ENCODE measurements at regions not wholly inside any gene's neighbourhood (a gene's known extent, or its start where the extent isn't known, plus 50 kb on each side); places are given as distances from the start of the nearest gene placed in this dataset.

DNA sequence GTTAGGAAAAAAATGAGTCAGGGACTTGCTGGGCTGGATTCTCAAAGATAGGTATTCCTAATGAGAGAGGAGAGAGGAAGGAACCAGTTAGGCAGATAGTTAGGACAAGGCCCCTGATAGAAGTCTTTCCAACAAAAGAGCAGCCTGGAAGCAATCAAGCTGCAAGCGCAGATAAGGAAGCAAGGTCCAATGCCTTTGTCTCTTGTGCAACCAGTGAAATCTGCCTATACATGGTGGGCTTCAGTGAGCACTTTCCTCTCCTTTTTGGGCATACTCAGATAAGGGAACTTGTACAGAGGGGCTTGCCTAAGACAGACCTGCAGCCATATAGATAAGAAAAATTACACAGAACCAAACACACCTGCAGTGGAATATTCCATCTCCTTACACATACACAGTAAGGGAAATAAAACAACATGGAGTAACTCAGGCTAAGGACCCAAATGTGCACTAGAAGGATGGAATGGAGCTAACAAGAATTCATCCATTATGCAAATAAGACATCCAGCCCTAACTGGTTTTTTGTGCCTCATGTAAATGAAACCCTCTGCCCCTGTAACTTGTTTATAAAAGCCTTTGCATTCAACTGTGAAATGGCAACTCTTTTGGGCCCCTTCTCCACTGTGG lies 68.8 kb downstream of the PCDH18 start:
- DNase-seq (ENCODE audit: low read depth in 1 of 2, low spot score in 1 of 2) (no peak), ATAC-seq (no peak), FAIRE-seq (no peak)
- H3K4me3 ChIP-seq: no peak overlapping the region
- TF ChIP-seq SMC3 (IDR thresholded peaks at IDR 0.05) (no peak), HOXB5 (CRISPR knock-in tag; IDR thresholded peaks at IDR 0.05) (no peak), POLR2AphosphoS2 (conservative IDR thresholded peaks at IDR 0.05; ENCODE audit: low read length) (no peak)
- TF ChIP-seq, protein P1, sequence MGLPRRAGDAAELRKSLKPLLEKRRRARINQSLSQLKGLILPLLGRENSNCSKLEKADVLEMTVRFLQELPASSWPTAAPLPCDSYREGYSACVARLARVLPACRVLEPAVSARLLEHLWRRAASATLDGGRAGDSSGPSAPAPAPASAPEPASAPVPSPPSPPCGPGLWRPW (IDR thresholded peaks at IDR 0.05): no peak
- 88% methylated on average over 1 of the region's 1 CpG for WGBS (ENCODE audit: missing lambda C conversion rate)
- ChIA-PET POLR2A (no interaction called here), CTCF (no interaction called here)
- H3K27ac ChIP-seq: no peak overlapping the region
- H3K9me3 ChIP-seq: no peaks in the 10 kb centered on the region
- no peak overlapping the region for H3K4me2 ChIP-seq
- H3K4me1 ChIP-seq: no peaks in the 10 kb centered on the region

DNA sequence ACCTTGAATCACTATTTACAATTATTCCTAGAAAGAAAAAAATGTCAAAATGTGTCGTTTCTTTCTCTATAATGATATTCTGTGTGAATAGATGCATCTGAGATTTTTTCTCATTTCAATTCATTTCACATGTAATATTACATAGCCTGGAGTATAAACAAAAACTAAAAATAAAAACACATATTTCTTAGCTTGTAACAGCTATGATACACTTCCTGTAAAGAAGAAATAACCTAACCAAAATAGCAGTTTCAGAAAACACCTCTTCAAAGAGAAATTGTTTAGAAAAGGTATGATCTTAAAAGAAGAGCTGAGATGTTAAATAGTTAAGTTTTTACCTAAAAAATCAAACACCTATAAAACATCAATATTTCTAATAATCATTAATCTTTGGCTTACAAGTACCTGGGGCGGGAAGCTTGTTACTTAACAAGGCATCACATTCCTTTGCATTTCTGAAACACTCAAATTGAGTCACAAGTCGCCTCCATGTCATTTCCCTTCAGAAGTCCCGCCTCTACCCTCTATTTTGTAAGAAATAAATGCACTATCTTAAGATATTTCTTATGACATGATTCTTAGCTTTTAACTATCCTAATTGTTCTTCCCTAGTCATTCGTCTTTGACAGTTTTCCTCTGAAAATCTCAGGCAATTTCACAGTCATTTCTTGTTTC lies 76.5 kb downstream of the PCDH18 start:
- no peak overlapping the region for H3K4me2 ChIP-seq
- no peak for FAIRE-seq
- H3K9me3 ChIP-seq: no peaks in the 10 kb centered on the region
- TF ChIP-seq, protein P2, sequence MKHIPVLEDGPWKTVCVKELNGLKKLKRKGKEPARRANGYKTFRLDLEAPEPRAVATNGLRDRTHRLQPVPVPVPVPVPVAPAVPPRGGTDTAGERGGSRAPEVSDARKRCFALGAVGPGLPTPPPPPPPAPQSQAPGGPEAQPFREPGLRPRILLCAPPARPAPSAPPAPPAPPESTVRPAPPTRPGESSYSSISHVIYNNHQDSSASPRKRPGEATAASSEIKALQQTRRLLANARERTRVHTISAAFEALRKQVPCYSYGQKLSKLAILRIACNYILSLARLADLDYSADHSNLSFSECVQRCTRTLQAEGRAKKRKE (CRISPR knock-in tag; IDR thresholded peaks at IDR 0.05; ENCODE audit: low read depth): no peak
- TF ChIP-seq CHD2 (IDR thresholded peaks at IDR 0.05; ENCODE audit: low read length, partially characterized antibody) (no peak), KDM1A (IDR thresholded peaks at IDR 0.05; ENCODE audit: low read depth) (no peak), TFCP2L1 (CRISPR knock-in tag; IDR thresholded peaks at IDR 0.05) (no peak), MYC (IDR thresholded peaks at IDR 0.05; ENCODE audit: borderline replicate concordance, low read length) (no peak), RAD21 (conservative IDR thresholded peaks at IDR 0.05 in 1 of 2, IDR thresholded peaks at IDR 0.05 in 1 of 2) (no peak), HOXB13 (CRISPR knock-in tag; IDR thresholded peaks at IDR 0.05; ENCODE audit: low read depth) (no peak), JUNB (IDR thresholded peaks at IDR 0.05) (no peak), FOSL2 (IDR thresholded peaks at IDR 0.05) (no peak), FOSL2 (CRISPR knock-in tag; IDR thresholded peaks at IDR 0.05) (no peak), NR3C1 (IDR thresholded peaks at IDR 0.05) (no peak)
- TF ChIP-seq, protein P3, sequence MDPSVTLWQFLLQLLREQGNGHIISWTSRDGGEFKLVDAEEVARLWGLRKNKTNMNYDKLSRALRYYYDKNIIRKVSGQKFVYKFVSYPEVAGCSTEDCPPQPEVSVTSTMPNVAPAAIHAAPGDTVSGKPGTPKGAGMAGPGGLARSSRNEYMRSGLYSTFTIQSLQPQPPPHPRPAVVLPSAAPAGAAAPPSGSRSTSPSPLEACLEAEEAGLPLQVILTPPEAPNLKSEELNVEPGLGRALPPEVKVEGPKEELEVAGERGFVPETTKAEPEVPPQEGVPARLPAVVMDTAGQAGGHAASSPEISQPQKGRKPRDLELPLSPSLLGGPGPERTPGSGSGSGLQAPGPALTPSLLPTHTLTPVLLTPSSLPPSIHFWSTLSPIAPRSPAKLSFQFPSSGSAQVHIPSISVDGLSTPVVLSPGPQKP (IDR thresholded peaks at IDR 0.05; ENCODE audit: low read depth, low read length): no peak
- TF ChIP-seq, protein P4, sequence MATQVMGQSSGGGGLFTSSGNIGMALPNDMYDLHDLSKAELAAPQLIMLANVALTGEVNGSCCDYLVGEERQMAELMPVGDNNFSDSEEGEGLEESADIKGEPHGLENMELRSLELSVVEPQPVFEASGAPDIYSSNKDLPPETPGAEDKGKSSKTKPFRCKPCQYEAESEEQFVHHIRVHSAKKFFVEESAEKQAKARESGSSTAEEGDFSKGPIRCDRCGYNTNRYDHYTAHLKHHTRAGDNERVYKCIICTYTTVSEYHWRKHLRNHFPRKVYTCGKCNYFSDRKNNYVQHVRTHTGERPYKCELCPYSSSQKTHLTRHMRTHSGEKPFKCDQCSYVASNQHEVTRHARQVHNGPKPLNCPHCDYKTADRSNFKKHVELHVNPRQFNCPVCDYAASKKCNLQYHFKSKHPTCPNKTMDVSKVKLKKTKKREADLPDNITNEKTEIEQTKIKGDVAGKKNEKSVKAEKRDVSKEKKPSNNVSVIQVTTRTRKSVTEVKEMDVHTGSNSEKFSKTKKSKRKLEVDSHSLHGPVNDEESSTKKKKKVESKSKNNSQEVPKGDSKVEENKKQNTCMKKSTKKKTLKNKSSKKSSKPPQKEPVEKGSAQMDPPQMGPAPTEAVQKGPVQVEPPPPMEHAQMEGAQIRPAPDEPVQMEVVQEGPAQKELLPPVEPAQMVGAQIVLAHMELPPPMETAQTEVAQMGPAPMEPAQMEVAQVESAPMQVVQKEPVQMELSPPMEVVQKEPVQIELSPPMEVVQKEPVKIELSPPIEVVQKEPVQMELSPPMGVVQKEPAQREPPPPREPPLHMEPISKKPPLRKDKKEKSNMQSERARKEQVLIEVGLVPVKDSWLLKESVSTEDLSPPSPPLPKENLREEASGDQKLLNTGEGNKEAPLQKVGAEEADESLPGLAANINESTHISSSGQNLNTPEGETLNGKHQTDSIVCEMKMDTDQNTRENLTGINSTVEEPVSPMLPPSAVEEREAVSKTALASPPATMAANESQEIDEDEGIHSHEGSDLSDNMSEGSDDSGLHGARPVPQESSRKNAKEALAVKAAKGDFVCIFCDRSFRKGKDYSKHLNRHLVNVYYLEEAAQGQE (IDR thresholded peaks at IDR 0.05): no peak
- 16% methylated on average over 5 of the region's 5 CpGs for WGBS (ENCODE audit: missing lambda C conversion rate)
- no peak for DNase-seq (ENCODE audit: low read depth in 1 of 2, low spot score in 1 of 2)
- ChIA-PET CTCF (no interaction called here), POLR2A (no interaction called here)
- no peaks in the 10 kb centered on the region for H3K4me1 ChIP-seq
- no peak overlapping the region for H3K4me3 ChIP-seq
- H3K27ac ChIP-seq: no peak overlapping the region
- no peak for ATAC-seq

DNA sequence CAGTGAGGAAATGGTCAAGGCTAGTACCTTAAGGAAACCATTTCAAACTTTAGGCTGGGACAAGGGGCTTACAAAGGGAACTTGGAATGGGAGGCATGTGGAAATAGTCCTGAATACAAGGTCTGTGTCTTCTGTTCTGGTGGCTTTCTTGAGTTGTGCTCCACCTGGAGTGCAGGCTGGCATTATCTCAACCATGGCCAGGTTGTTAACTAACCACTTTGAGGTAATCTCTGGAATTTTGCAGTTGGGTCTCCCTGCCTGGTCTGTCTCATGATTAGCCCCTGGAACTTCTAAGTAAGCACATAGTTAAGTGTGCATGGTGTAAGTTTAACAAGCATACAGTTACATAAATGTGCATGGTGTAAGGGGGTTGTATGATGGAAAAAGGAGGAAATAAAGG lies 77.5 kb downstream of the PCDH18 start:
- POLR2A ChIA-PET: no interaction called here
- no peak for FAIRE-seq
- Histone ChIP-seq H3K4me2 (no peak overlapping the region), H3K27ac (no peak overlapping the region), H3K4me3 (no peak overlapping the region), H3K4me1 (no peaks in the 10 kb centered on the region), H3K9me3 (no peaks in the 10 kb centered on the region)
- no peak for DNase-seq (ENCODE audit: low read depth in 1 of 2, low spot score in 1 of 2)
- ATAC-seq: no peak
- CTCF ChIA-PET: no interaction called here
- TF ChIP-seq HEYL (CRISPR knock-in tag; IDR thresholded peaks at IDR 0.05) (no peak), RARB (CRISPR knock-in tag; IDR thresholded peaks at IDR 0.05) (no peak), SMC3 (IDR thresholded peaks at IDR 0.05) (no peak), MYC (IDR thresholded peaks at IDR 0.05; ENCODE audit: borderline replicate concordance, low read length) (no peak), CHD4 (IDR thresholded peaks at IDR 0.05; ENCODE audit: borderline replicate concordance) (no peak), CBX8 (IDR thresholded peaks at IDR 0.05) (no peak), FOSL2 (IDR thresholded peaks at IDR 0.05) (no peak), FOSL2 (CRISPR knock-in tag; IDR thresholded peaks at IDR 0.05) (no peak), SREBF2 (IDR thresholded peaks at IDR 0.05) (no peak), JUNB (IDR thresholded peaks at IDR 0.05) (no peak), FOSB (CRISPR knock-in tag; IDR thresholded peaks at IDR 0.05) (no peak), RAD21 (conservative IDR thresholded peaks at IDR 0.05 in 1 of 2, IDR thresholded peaks at IDR 0.05 in 1 of 2) (no peak), HOXB5 (CRISPR knock-in tag; IDR thresholded peaks at IDR 0.05) (no peak), TP53 (CRISPR knock-in tag; IDR thresholded peaks at IDR 0.05) (no peak)
- TF ChIP-seq, protein P1 (IDR thresholded peaks at IDR 0.05): no peak
- TF ChIP-seq, protein P2 (CRISPR knock-in tag; IDR thresholded peaks at IDR 0.05; ENCODE audit: low read depth): no peak
- TF ChIP-seq, protein P5, sequence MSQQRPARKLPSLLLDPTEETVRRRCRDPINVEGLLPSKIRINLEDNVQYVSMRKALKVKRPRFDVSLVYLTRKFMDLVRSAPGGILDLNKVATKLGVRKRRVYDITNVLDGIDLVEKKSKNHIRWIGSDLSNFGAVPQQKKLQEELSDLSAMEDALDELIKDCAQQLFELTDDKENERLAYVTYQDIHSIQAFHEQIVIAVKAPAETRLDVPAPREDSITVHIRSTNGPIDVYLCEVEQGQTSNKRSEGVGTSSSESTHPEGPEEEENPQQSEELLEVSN (IDR thresholded peaks at IDR 0.05; ENCODE audit: borderline replicate concordance, low read depth): no peak

Data from A549 (cell line).